HS-5 (cell line): ENCODE measurements at regions not wholly inside any gene's neighbourhood (a gene's known extent, or its start where the extent isn't known, plus 50 kb on each side); places are given as distances from the start of the nearest gene placed in this dataset.
A peak's percentile ranks its signal among the peaks of the same experiment; 100 is the strongest.
"Not testable (repeated sequence)": the region's sequence is repeated elsewhere in the genome, so short reads cannot be mapped to it uniquely, and the experiment has no call there.

ENCODE experiments used
- DNase-seq: peaks from one replicate; pipeline ENCODE4 v3.0.0-alpha.2; 2012; ENCODE audit warnings: low read depth

DNA sequence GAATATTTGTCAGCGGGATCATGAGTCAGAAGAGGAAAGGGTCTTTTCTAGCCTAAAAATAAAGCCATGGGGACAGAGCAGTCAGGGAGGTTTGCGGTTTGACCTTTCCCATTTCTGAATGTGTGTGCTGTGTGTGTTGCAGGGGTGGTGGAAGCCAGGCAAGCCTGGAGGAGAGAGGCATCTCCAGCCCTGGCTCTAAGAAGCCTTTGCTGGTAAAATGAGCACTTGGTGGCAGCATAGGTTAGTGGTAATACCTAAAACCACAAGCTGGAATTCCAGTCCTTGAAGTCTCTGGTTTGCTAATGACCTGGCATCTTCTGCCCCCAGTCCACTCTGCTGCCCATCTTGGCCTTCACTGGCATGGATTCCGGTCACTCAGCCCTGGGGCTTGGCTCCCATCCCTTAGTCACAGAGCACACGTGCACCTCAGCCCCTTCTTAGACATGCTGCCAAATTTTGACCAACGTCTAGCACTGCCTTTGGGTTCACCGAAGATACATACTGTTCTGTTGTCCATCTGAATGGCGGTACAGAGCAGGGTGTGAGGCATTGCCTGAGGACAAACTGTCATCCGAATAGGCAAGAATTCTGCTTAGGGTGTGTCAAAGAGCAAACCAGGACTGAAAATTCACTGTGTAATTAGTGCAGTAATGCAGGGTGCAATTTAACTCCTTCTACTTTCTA lies 52.7 kb downstream of the KCNA5 start:
- DNase-seq = no peak

- DNase-seq = no peak
Observed at GRCh38 chr12:5097786-5098185, 54.1 kb downstream of the KCNA5 start.

DNA sequence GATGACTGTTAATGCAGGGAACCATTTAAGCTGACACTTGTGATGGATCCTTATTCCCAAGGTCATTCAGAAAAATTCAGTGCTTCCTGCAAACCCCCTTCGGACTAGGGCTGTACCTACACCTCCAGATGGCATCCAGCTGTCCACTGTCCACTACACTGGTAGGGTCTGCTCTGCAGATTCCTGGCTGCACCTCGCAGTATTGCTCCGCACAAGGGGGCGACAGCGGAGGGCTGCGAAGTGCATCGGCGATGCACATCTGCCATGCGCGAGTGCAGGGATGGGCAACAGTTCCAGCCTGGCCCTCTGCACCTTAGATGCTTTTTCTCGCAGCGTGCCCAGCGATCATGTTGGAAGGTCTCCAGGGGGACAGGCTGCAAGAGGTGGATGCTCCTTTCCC lies 55.5 kb downstream of the KCNA5 start:
- DNase-seq = no peak

- DNase-seq = no peak
Observed at GRCh38 chr12:5099591-5099990, 55.9 kb downstream of the KCNA5 start.

DNA sequence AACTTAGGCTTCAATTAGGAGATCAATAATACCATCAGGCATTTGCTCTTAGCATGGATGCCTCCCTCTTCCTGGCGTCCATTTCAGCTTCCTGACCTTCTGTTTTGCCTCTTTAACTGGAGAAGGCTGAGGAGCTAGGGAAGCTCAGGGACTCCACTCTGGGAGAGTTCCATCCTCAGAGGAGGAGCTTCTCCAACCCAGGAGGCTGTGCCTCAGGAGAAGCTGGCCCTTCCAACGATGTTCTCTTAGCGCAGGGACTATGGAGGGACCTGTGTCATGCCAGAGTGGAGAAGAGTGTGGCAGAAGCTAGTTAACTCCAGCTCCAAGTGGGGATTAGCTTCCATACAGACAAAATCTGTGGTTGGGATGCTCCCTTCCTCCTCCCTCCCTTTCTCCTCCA lies 58.0 kb downstream of the KCNA5 start:
- no peak for DNase-seq

GRCh38 chr12:5102261-5102789 lies 58.6 kb downstream of the KCNA5 start:
- DNase-seq = no peak

GRCh38 chr12:5102806-5103205 lies 59.1 kb downstream of the KCNA5 start:
- DNase-seq = no peak

DNA sequence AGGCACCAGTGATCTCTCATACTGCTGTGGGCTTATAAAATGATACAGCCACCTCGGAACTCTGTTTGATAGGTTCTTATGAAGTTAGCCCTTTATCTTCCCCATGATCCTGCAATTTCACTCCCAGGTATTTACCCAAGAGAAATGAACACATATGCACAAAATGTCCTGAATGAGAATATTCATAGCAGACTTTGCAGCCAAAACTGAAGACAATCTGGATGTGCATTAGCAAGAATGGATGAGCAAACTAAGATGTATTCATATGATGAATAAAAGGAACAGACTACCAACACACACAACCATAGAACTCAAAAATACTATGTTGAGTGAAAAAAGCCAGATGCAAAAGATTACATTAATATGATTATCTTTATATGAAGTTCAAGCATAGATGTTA lies 66.7 kb downstream of the KCNA5 start:
- no peak for DNase-seq

GRCh38 chr12:5114436-5114835 lies 70.8 kb downstream of the KCNA5 start:
- no peak for DNase-seq

DNA sequence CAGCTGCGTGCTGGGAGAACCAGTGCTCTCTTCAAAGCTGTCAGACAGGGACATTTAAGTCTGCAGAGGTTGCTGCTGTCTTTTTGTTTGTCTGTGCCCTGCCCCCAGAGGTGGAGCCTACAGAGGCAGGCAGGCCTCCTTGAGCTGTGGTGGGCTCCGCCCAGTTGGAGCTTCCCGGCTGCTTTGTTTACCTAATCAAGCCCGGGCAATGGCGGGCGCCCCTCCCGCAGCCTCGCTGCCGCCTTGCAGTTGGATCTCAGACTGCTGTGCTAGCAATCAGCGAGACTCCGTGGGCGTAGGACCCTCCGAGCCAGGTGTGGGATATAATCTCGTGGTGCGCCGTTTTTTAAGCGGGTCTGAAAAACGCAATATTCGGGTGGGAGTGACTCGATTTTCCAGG lies 78.1 kb downstream of the KCNA5 start:
- DNase-seq = not testable (repeated sequence)

GRCh38 chr12:5122256-5122831 lies 78.7 kb downstream of the KCNA5 start:
- DNase-seq = not testable (repeated sequence)

DNA sequence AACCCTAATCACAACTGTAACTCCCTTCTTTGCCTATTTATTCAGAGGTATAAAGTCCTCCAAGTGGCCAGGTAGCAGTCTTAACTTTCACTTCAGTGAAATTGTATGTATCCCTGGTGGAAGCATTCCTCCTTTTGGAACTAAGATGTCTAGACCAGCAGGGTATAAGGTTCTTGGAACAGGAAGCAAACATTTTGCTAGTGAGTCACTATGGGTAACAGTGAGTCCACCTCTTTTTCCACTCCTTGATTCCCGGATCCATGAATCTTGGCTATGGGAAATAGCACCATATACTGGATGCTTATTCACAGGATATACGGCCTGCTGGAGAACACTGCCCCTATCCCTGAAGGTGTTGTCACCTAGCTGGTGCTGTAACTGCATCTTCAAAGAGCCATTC lies 80.2 kb downstream of the KCNA5 start:
- DNase-seq = peak; percentile 11

DNA sequence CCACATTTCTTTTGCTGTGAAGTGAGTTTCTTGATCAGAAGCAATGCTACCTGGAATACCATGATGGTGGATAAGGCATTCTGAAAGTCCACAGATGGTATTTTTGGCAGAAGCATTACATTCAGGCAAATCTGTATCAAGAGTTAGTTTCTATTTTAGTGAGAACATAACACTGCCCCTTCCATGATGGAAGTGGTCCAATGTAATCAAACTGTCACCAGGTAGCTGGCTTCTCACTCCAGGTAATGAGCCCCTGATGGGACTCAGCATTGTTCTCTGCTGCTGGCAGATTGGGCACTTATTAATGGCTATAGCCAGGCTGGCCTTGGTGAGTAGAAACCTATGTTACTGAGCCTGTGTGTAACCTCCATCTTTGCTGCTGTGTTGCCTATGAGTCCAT lies 80.7 kb downstream of the KCNA5 start:
- no peak for DNase-seq

DNA sequence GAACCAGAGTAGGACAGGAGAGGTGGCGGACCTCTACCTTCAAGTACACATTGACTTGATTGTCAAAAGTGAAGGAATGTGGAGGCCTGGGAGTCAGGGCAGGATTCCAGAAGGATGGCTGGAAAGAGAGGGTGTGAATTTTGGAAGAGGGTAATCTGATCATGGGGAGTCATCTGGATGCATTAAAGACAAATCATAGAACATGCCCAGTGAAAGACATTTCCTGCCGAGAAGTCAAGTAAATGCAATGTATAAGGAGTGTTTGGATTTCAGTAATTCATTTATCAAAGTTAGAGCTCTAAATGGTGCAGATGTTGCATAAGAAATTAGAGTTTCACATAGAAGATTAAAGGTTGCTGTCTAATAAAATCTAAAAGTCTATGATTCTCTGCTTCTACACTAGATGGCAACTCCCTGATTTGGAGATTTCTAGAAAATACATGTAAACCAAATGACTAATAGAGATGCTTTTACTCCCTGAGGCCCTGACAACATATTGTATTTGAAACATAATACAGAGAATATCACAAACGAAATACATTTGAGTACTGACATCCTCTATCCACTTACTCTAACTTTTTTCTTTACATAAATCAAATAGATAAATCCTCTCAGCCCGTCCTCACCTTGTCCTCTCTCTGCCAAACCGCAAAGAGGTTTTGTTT lies 91.3 kb downstream of the KCNA5 start:
- no peak for DNase-seq

DNA sequence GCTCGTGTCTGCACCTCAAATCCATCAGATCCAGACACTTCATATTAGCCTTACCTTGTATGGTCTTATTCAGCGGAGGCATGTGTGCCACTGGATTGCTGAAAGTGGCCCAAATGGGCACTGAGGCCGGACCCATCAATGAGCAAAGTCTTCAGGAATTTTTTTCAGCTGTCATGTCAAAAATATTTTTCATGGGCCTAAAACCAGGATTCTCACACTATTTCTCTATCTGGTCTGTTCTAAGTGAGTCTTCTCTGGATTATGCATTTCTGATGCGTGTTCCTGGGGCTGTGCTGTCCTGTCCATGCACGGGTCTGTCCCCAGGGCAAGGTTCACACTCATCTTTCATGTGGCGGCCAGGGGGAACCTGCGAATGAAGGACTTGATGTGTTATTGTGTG lies 94.6 kb downstream of the KCNA5 start:
- no peak for DNase-seq

DNA sequence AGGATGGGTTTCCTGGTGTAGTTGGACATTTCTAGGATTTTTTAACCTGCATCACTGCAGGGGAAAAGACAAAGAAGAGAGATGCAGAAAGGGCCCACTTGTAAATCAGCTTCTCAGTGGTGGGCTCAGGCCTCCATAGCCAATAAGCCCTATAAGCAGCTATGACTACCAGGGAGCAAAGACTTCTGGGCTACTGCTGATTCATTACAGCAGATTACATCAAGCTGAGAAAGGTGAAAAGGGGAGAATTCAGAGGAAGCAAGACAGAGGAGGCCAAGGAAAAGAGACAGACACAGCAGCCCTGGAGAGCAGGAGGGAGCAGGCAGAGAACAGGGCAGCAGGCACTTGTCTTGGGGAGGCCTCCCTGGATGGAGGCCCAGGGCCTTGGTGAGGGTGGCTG lies 95.2 kb downstream of the KCNA5 start:
- no peak for DNase-seq

DNA sequence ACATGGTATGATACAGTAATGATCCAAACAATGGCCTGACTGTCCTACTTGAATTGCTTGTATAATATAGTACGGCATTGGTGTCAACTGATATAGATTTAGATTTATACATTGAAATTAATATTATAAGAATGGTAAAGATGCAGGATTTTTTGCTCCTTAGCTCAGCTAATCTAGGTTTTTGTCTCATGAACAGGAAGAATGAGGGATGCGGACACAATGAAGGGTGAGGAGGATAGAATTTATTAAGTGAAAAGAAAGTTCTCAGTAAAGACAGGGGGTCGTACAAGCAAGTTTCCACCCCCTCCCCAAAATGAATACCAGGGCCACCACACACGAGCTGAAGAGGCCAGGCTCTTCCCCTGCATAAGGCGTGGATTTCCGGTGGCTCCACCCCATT lies 96.1 kb downstream of the KCNA5 start:
- DNase-seq = no peak

GRCh38 chr12:5140190-5140589 lies 96.5 kb downstream of the KCNA5 start:
- no peak for DNase-seq

DNA sequence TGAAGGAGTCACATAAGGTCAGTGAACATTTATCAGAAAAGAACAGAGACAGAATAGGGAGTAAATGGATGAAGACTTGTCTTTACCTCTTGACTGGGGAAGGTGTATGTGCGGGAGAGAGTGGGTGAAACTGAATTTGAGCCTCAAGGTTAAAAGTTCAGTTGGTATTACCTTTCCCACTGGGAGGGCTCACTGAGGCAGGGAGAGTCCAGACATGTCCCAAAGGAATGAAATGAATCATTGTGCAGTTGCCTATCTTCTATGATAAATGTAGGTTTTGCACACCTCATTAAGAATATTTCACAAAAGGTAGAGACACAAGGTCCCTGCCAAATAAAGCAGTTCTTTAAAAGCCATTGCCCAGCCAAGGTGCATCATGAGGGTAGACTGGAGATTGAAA lies 105.2 kb downstream of the KCNA5 start:
- DNase-seq = no peak

- DNase-seq = no peak
Observed at GRCh38 chr12:5154091-5154490, 110.4 kb downstream of the KCNA5 start.

DNA sequence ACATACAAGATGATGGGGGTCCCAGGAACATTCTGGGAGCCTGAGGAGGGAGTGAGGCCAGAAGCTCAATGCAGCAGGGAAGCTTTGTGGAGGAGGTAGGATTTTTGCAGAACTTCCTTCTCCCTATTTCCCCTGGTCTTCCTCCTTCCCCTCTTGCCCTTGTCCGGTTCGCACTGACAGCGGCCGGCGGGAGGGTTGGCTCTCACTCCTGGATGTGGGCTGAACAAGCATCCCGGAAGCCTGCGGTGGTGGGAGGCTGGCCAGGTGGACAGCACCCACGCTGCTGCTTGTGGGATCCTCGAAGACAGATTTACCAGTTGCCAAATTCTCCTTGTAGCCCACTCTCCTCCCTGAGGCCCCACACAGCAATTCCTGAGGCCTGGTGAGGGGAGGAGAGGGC lies 112.2 kb downstream of the KCNA5 start:
- DNase-seq = no peak

- no peak for DNase-seq
Observed at GRCh38 chr12:5160827-5161226, 117.1 kb downstream of the KCNA5 start.

DNA sequence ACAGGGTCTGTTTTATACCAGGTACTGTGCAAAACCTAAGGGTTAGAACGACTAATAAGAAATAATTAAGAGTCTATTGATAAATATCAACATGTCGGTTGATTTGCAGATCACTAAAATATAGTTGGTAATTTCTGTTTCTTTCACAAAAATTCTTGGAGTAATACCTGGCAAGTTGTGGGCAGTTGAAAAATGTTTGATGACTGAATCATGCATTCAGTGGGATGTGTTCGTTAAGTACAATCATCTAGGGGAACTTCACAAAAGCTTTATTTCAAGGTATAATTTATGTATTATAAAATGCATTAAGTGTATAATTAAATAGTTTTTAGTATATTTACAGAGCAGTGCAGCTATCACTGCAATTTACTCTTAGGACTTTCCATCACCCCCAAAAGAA lies 120.0 kb downstream of the KCNA5 start:
- no peak for DNase-seq
